ENCODE measurements at regions not wholly inside any gene's neighbourhood (a gene's known extent, or its start where the extent isn't known, plus 50 kb on each side); places are given as distances from the start of the nearest gene placed in this dataset.
"Not testable (repeated sequence)": the region's sequence is repeated elsewhere in the genome, so short reads cannot be mapped to it uniquely, and the experiment has no call there.

DNA sequence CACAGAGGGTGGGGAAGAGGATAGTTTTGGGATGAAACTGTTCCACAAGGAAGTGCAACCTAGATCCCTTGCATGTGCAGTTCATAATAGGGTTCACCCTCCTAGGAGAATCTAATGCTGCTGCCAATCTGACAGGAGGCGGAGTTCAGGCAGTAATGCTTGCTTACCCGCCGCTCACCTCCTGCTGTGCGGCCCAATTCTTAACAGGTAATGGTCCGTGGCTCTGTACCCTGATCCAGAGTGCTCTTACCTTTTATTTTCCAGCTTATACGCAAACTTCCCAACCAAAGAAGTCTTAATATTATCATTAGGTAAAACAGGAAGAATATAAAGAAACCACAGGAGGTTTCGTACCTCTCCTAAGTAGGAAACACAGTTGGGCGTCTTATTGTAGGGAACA lies 82.7 kb upstream of the CD302 start:
- no peaks in the 10 kb centered on the region for H3K36me3 ChIP-seq
- no peaks in the 10 kb centered on the region for H3K9me3 ChIP-seq

DNA sequence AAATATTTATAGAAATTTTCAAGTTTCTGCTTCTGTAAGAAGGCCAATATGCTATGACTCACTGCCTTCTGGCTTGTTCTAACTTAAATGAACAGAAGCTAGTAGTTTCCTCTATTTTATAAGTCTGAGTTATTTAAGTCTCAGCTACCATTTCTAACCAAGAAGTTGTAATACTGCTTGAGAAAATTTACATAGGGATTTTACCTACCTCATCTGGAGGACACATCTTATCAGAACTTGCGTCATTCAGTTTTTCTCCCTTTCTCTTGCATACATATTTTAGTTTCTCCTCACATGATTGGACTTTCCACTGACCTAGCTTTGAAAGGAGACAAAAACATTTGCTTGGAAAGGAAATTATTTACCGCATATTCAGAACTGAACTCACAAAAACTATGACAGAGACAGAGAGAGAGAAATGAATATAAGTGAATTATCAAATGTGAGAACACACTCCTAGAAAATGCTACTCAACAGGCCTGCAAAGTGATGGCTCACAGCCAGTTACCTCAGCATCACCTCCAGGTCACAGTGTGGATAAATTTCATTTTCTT lies 81.1 kb upstream of the CD302 start:
- H3K27me3 ChIP-seq, result no peaks in the 10 kb centered on the region
- no peaks in the 10 kb centered on the region for H3K9me3 ChIP-seq
- no peak for DNase-seq
- H3K36me3 ChIP-seq, result no peaks in the 10 kb centered on the region
- H3K4me1 ChIP-seq, result peaks cover 6% of the 10 kb centered on the region
- H3K4me3 ChIP-seq (ENCODE audit: low read depth, low read length), result no peak overlapping the region
- TF ChIP-seq, protein P1, sequence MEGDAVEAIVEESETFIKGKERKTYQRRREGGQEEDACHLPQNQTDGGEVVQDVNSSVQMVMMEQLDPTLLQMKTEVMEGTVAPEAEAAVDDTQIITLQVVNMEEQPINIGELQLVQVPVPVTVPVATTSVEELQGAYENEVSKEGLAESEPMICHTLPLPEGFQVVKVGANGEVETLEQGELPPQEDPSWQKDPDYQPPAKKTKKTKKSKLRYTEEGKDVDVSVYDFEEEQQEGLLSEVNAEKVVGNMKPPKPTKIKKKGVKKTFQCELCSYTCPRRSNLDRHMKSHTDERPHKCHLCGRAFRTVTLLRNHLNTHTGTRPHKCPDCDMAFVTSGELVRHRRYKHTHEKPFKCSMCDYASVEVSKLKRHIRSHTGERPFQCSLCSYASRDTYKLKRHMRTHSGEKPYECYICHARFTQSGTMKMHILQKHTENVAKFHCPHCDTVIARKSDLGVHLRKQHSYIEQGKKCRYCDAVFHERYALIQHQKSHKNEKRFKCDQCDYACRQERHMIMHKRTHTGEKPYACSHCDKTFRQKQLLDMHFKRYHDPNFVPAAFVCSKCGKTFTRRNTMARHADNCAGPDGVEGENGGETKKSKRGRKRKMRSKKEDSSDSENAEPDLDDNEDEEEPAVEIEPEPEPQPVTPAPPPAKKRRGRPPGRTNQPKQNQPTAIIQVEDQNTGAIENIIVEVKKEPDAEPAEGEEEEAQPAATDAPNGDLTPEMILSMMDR (IDR thresholded peaks at IDR 0.05; ENCODE audit: low read depth, low read length), result no peak

More for the DNA sequence above, 82.7 kb upstream of the CD302 start:
- Histone ChIP-seq H3K27me3 (no peaks in the 10 kb centered on the region), H3K4me1 (peaks cover 6% of the 10 kb centered on the region), H3K4me3 (ENCODE audit: low read depth, low read length) (no peak overlapping the region)
- no peak for DNase-seq
- TF ChIP-seq, protein P1 (IDR thresholded peaks at IDR 0.05; ENCODE audit: low read depth, low read length), result no peak

DNA sequence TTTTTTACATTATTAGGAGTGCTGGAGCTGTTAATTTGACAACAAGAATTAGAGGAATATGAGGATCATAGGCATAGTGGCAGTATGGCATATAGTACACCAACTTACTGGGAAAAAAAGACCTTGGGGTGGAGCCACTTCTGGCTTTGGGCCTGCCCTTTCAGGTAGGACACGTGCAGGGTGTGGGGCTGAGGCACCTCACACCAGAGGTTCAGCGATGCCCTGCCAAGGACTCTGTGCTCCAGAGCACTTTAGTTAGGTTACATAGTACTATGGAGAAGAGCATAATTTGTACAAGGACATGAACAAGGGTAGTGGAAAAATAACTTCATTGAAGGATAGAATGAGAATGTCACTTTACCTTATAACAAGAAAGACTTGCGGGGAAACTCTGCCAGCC lies 77.1 kb upstream of the CD302 start:
- DNase-seq, result no peak
- TF ChIP-seq, protein P1 (IDR thresholded peaks at IDR 0.05; ENCODE audit: low read depth, low read length), result no peak
- Histone ChIP-seq H3K27me3 (no peaks in the 10 kb centered on the region), H3K4me3 (ENCODE audit: low read depth, low read length) (no peak overlapping the region), H3K9me3 (no peaks in the 10 kb centered on the region), H3K4me1 (no peaks in the 10 kb centered on the region), H3K36me3 (no peaks in the 10 kb centered on the region)

DNA sequence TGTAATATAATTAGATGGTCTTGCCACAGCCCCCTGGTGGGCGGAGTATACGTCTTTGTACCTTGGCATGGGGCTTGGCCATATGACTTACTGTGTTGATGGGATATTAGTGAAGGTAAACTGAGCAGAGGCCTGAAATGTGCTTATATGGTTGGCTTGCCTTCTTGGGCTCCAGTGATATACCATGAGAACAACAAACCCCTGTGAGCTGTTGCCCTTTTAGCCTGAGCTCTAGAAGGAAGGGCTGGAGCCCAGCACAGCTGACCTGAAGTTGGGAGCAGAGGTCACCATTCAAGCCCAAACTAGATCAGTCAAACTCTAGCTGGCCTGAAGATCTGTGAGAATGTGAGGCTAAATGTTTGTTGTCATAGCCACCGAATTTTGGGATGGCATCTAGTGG lies 75.2 kb upstream of the CD302 start:
- Histone ChIP-seq H3K36me3 (no peaks in the 10 kb centered on the region), H3K4me1 (no peaks in the 10 kb centered on the region), H3K4me3 (ENCODE audit: low read depth, low read length) (no peak overlapping the region), H3K9me3 (no peaks in the 10 kb centered on the region), H3K27me3 (no peaks in the 10 kb centered on the region)
- DNase-seq, result no peak
- TF ChIP-seq, protein P1 (IDR thresholded peaks at IDR 0.05; ENCODE audit: low read depth, low read length), result peak; percentile 8; the same call in 1 of the 2 replicates

DNA sequence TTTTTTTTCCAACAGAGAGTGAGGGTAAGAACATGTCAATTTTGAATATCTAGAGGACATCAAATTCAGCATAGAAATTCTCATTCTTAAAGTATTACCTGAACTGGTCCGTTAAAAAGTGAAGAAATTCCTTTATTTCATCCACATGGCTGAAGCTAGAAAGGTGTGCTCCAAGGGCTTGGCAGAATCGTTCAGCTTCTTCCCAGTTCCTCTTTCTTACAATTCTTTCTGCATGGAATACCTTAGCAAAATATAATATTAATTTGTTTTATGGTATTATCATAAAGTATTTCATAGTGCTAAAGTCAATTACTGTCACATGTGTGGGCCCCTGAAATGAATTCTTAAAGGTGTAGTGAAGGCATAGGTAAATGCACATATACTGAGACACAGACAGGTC lies 74.3 kb upstream of the CD302 start:
- Histone ChIP-seq H3K4me3 (ENCODE audit: low read depth, low read length) (no peak overlapping the region), H3K4me1 (no peaks in the 10 kb centered on the region), H3K36me3 (no peaks in the 10 kb centered on the region), H3K27me3 (no peaks in the 10 kb centered on the region), H3K9me3 (no peaks in the 10 kb centered on the region)
- TF ChIP-seq, protein P1 (IDR thresholded peaks at IDR 0.05; ENCODE audit: low read depth, low read length), result no peak
- no peak for DNase-seq

DNA sequence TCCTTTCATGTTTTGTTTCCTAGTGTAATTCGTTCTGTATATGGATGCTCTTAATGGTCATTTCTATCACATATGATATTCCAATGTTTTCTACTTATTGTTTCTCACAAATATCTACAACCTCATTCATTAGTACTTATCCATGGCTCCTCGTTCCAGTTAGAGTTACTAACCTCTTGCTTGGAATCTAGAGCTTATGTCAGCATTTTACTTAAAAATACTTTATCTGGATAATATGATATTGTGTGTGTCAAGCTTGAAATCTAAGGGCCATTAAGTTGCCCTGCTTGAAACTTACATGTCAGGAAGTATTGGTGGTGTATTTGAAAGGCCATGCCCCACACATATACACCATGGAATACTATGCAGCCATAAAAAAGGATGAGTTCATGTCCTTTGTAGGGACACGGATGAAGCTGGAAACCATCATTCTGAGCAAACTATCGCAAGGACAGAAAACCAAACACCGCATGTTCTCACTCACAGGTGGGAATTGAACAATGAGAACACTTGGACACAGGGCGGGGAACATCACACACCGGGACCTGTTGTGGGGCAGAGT lies 70.7 kb upstream of the CD302 start:
- not testable (repeated sequence) for H3K36me3 ChIP-seq; H3K4me3 ChIP-seq (ENCODE audit: low read depth, low read length); H3K4me1 ChIP-seq

More for the DNA sequence above, 70.7 kb upstream of the CD302 start:
- not testable (repeated sequence) for H3K27me3 ChIP-seq, DNase-seq, H3K9me3 ChIP-seq

All from BE2C (cell line).